Eye (tissue), 1 donor: ENCODE measurements at regions not wholly inside any gene's neighbourhood (a gene's known extent, or its start where the extent isn't known, plus 50 kb on each side); places are given as distances from the start of the nearest gene placed in this dataset.
"Not testable (repeated sequence)": the region's sequence is repeated elsewhere in the genome, so short reads cannot be mapped to it uniquely, and the experiment has no call there.

ENCODE experiments used
- DNase-seq: peaks from one replicate; pipeline ENCODE4 v3.0.0-alpha.2; 2015

DNA sequence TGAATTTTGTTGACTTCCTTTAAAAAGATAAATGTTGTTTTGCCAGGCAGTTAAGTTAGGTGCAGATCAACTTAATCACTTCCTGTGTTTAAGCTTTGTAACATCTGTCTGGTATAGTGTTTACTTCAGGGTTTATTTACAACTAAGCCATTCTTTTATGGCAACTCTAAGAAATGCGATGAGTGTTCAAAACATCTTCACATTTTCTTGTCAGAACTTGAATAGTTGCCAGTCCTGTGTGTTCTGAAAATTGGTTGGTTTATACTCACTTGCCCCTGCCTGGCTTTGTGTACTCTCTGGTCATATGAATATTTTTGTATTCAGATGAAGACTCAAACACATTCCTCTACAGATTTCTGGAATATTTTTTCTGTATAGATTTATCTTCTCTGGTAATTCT is 327.2 kb downstream of the MDFIC start:
- DNase-seq = no peak

- DNase-seq = no peak
Observed at GRCh38 chr7:115241151-115241550, 319.3 kb downstream of the MDFIC start.

- no peak for DNase-seq
Observed at GRCh38 chr7:115240242-115240641, 318.3 kb downstream of the MDFIC start.

DNA sequence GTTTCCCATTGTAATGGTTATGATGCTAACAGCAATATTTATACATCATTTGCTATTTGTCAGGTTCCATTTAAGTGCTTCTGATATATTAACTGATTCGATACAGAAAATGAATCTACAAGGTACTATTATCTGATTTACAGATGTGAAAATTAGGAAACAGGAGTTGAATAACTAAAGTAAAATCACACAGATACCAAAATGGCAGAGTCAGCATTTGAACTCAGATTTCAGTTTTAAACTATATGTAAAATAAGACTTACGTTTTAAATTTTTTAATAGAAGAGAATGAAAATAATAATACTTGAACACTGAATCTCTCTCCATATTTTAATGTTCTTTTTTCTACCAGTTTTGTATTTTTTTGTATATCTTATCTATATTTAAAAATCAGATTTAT is 313.2 kb downstream of the MDFIC start:
- DNase-seq = no peak

GRCh38 chr7:115233809-115234208 is 311.9 kb downstream of the MDFIC start:
- DNase-seq = no peak

GRCh38 chr7:115232041-115232440 is 310.1 kb downstream of the MDFIC start:
- no peak for DNase-seq

DNA sequence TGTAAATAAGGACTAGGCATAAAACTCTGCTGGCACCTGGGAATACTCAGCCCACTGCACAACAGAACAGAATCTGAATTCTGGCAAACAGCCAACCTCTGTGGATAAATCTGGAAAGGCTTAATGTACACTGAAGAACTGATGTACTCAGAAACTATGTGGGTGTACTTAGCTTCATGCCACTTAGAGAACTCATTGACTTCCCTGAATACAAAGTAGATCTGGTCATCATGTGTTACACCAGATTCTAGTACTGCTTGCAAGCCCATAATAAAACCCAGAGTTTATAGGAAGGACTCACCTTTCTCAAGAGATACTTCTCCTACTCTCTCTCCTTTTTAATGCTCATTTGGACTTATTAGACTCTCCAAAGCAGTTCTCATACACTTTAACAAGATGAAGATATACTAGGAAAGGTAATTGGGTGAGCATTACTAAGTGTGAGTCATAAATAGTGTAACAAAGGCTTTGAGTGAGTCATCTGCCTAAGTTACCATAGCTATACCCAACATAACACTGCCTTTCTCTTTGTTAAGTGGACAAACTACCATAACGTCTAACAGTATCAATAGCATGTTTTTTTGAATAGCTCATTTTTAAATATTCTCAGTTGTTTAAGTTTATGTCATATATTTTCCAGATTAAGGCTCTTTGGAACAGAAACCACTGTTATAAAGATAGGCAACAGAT is 309.1 kb downstream of the MDFIC start:
- peak; percentile 77 for DNase-seq

GRCh38 chr7:115229401-115230105 is 307.7 kb downstream of the MDFIC start:
- DNase-seq = no peak

DNA sequence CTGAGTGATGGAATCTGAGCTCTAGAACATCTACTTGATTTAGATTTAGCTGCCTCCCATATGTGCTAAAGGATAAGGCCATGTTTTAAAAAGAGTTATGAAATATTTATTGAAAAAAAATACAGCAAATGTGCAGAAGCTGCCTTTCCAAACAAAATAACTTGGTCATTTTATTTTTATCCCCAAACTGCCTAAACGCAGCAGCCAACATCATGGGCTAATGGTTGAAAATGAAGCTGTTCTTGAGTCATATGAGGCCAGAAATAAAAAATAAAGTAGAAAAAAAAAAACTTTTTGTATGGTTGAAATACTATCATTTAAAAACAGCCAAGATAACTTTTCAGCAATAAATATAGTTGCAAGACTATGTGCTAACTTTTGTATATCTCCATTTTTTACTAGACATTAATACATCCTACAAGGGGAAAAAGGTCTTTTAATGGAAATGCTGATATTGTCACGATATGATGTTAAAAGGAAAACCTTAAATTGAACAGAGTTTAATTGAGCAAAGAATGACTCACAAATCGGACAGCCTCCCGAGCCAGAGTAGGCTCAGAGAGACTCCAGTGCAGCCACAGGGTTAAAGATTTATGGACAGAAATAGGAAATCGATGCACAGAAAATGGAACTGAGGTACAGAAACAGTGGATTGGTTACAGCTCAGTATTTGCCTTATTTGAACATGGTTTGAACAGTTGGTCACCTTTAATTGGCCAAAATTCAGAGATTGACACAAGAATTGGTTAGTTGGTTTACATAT is 305.8 kb downstream of the MDFIC start:
- no peak for DNase-seq

- no peak for DNase-seq
Observed at GRCh38 chr7:115226410-115226809, 304.5 kb downstream of the MDFIC start.

DNA sequence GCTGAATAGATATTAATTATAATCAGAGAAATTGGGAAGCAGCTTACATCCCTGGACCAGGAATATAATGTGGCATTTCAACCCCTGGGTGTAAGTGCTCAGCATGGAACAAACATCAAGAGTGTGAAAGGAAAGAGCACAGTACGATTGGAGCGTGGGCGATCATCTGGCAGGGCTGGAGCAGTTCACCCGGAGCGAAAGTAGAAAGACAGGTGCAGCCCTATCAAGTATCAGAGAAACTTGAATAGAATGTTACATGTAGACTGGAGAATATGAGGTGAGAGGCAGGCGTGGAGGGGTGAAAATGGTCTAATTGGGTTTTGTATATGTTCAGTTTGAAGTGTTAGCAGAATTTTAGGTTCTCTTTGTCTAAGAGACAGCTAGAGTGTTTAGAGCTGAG is 303.0 kb downstream of the MDFIC start:
- no peak for DNase-seq

- no peak for DNase-seq
Observed at GRCh38 chr7:115223959-115224358, 302.1 kb downstream of the MDFIC start.

DNA sequence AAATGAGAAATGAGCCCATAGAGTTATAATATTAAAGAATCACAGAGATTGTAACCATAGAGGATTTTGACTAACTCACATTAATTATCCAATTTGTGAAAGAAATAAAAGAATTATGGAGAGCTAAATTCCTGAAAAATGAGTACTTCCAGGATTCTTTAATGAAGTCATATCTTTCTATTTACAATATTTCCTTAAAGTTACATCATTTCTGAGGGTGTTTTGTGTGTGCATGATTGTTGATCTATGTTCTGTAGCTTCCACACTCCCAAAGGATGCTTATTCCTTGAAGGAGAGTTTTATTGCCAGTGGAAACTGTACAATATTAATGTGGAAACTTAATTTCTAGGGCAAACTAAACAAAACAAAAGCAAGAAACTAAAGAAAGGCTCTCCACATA is 299.6 kb downstream of the MDFIC start:
- no peak for DNase-seq

DNA sequence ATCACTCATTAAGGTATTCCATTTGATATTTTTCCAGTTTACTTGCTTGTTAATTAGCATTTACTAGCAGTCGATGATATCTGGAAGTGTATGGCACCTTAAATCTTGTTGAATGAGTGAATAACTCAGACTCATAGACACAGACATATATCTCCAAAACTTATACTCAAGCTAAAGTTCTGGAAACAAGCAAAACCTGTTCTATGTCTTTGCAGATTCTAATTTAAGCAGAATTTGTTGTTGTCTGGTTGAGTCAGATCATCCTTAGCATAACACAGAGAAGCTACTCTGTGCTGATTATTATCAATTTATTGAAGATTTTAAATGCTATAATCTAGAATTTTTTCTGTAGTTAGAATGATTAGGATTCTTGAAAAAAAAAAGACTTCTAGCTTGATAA is 296.2 kb downstream of the MDFIC start:
- no peak for DNase-seq

DNA sequence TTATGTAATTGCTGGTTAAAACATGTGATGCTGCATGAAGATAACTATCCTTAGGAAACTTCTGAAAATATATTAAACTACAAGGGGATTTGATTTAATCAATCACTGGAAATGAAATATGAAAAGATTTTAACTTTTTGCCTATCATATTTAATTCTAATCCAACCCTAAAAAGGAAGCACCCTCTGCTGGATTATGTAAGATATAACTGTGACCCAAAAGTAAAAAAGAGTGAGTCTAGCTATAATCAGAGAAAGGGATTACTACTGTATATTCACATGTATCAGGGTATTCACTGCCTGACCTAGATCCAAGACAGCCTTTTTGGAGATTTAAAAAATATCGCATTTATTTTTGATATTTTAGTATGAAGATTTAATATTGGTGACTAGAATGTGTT is 295.5 kb downstream of the MDFIC start:
- no peak for DNase-seq

DNA sequence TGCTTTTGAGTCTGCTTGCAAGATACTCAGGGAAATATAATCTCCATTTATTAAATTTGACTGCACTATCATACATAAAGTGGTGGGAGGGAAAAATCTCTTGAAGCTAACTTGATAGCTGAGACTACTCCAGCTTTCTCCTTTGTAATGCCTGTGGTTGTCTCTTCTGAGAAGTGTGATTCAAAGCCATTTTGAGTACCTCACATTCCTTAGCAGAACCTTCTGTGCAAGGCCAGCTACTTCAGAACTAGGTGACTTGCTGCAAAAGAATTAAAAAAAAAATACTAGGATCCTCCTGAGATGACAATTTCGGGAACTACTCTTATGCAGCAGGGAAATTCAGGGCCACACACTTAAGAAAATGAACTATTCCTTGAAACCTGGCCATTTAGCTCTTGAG is 294.8 kb downstream of the MDFIC start:
- DNase-seq = no peak

DNA sequence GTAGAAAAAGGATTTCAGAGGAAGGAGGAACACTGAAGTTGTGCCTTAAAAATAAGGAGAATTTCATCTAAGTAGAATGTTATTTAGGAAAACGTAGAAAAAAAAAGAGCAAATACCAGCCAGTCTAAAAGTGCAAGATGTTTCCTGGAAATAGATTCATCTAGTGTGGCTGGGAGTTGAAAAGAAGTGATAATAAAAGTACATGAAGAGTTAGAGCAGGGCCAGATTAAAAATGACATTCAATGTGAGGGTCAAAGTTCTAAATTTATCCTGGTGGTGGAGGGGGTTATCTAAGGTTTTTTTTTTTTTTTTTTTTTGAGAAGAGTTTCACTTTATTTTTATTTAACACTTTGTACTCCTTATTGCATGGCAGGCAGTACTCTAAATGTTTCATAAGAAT is 289.3 kb downstream of the MDFIC start:
- DNase-seq = no peak

- no peak for DNase-seq
Observed at GRCh38 chr7:115210552-115210951, 288.7 kb downstream of the MDFIC start.

DNA sequence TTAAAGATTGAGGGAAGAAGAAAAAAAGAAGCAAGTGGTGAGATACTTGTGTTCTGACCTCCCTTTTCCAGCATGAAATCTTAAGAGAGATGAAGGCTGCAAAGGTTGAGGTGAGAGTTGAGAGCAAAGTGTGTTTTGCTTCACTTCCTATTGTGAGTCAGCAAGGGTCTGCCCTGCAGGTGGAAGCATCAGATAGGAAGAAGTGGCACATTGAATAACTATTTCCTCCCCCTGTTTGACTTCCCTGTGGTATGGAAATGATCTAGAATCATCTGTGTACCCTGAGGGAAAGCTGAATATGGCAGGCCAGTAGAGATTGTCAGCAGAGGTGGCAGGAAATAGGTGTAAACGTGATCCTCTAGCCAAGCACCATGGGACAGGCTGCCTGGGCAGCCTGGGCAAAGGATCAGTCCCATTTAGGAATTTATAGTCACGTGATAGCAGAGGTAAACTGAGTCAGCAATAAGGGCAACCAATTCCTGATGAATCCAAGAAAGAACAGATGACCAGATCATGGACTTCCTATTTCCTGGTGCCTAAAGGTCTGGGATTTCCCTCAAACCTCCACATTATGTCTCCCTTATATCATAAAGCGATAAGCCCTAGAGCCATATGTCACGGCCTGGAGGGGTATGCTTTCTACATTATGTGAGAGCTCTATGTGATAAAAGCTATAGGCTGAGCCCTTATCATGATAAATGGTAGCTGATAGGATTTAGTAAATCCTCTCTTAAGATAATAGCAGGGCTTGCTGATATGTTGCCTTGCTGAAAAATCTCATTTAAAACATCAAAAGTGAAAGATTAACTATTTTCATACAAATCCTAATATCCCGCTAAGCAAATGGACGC is 287.0 kb downstream of the MDFIC start:
- DNase-seq = no peak

DNA sequence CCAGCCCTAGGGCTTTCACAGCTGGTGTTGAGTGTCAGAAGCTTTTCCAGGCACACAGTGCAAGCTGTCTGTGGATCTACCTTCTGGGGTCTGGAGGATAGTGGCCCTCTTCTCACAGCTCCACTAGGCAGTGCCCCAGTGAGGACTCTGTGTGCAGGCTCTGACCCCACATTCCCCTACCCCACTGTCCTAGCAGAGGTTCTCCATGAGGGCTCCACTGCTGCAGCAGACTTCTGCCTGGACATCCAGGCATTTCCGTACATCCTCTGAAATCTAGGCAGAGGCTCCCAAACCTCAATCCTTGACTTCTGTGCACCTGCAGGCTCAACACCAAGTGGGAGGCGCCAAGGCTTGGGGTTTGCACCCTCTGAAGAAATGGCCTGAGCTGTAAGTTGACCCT is 284.5 kb downstream of the MDFIC start:
- not testable (repeated sequence) for DNase-seq

- DNase-seq = no peak
Observed at GRCh38 chr7:115198143-115198542, 276.2 kb downstream of the MDFIC start.

- DNase-seq = no peak
Observed at GRCh38 chr7:115195208-115195607, 273.3 kb downstream of the MDFIC start.

GRCh38 chr7:115191526-115191925 is 269.6 kb downstream of the MDFIC start:
- no peak for DNase-seq
